Upper lobe of left lung (tissue), 4 donors: ENCODE measurements at regions not wholly inside any gene's neighbourhood (a gene's known extent, or its start where the extent isn't known, plus 50 kb on each side); places are given as distances from the start of the nearest gene placed in this dataset.

Experiments
- CTCF ChIP-seq, 6 experiments: fragments of 450-650 bp in 4 of 6; fragments of 200-600 bp in 2 of 6; sonication (generic) in 2 of 6; IDR thresholded peaks; one replicate each; pipeline ENCODE4 v1.5.1; 2016 to 2019; ENCODE audit warnings: antibody characterized with exemption in 6 of 6
- POLR2A ChIP-seq, 4 donors: fragments of 450-650 bp; IDR thresholded peaks; one replicate each; pipeline ENCODE4 v1.5.1; 2016 to 2017; ENCODE audit warnings: antibody characterized with exemption in 4 of 4, mild to moderate bottlenecking in 2 of 4

GRCh38 chr5:91983869-91984268, 600.8 kb upstream of the ARRDC3 start:
- TF ChIP-seq CTCF (IDR thresholded peaks at IDR 0.05) (no peak), POLR2A (IDR thresholded peaks at IDR 0.05) (no peak)
